ENCODE measurements at regions not wholly inside any gene's neighbourhood (a gene's known extent, or its start where the extent isn't known, plus 50 kb on each side); places are given as distances from the start of the nearest gene placed in this dataset.

DNA sequence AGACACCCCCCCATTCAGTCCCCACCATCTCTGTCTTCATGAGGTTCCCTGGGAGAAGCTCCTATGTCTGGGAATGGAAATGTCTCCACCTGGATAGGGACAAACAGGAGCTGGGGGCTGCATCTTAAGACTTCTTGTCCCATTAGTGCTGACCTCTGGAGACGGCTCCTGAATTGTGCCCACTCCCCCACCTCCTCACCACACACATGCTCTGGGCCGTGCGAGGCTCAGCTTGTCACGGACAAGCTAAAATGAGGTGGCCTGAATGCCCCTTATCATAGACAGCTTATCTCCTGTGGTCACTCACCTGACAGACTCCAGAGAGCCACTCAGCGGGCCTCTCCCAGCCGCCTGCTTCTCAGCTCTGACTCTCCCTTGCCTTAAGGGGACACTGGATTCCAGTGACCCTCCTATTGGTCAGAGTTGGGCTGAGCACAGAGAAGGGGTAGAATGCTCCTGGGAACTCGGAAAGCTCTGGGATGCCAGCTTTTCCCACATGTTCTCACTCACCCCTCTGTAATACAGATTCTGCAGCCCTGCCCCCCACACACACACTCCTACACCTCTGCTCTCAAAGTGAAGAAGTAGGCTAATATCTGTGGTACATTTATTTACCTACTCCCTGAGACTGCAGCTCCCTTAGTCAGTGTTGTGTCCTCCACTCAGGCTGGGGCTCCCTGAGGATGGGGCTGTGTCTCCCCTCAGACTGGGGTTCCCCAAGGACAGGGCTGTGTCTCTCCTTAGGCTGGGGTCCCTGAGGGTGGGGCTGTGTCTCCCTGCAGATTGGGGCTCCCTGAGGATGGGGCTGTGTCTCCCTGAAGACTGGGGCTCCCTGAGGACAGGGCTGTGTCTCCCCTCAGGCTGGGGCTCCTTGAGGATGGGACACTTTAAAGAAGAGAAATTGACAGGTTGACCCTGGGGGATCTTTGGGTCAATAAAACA is 167.5 kb downstream of the VEGFA start (continued):
- TF ChIP-seq ZNF277 (CRISPR knock-in tag; IDR thresholded peaks at IDR 0.05; ENCODE audit: borderline replicate concordance) = no peak
- TF ChIP-seq JUND (IDR thresholded peaks at IDR 0.05; ENCODE audit: borderline replicate concordance, low read depth, low read length) = peak; percentile 82
- peak; percentile 80; the same call in 2 of the 3 replicates for TF ChIP-seq JUND (tag; IDR thresholded peaks at IDR 0.05; ENCODE audit: borderline replicate concordance, low read depth, low read length)
- no peak for TF ChIP-seq MAFF (IDR thresholded peaks at IDR 0.05; ENCODE audit: low read length)
- TF ChIP-seq TRIM24 (IDR thresholded peaks at IDR 0.05) = peak in 1 of 2 experiments; percentile 21; a peak in 1 of 4 replicates
- TF ChIP-seq SP1 (CRISPR knock-in tag; IDR thresholded peaks at IDR 0.05) = 0 out of 2 replicates have a peak, but pooled peaks have one; percentile 52
- no peak for TF ChIP-seq KAT8 (IDR thresholded peaks at IDR 0.05; ENCODE audit: low read depth)
- TF ChIP-seq LCOR (CRISPR knock-in tag; IDR thresholded peaks at IDR 0.05) = no peak
- TF ChIP-seq, protein P1, sequence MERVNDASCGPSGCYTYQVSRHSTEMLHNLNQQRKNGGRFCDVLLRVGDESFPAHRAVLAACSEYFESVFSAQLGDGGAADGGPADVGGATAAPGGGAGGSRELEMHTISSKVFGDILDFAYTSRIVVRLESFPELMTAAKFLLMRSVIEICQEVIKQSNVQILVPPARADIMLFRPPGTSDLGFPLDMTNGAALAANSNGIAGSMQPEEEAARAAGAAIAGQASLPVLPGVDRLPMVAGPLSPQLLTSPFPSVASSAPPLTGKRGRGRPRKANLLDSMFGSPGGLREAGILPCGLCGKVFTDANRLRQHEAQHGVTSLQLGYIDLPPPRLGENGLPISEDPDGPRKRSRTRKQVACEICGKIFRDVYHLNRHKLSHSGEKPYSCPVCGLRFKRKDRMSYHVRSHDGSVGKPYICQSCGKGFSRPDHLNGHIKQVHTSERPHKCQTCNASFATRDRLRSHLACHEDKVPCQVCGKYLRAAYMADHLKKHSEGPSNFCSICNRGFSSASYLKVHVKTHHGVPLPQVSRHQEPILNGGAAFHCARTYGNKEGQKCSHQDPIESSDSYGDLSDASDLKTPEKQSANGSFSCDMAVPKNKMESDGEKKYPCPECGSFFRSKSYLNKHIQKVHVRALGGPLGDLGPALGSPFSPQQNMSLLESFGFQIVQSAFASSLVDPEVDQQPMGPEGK (CRISPR knock-in tag; IDR thresholded peaks at IDR 0.05; ENCODE audit: borderline replicate concordance) = no peak
- TF ChIP-seq CUX1 (CRISPR knock-in tag; IDR thresholded peaks at IDR 0.05) = no peak
- TF ChIP-seq, protein P2, sequence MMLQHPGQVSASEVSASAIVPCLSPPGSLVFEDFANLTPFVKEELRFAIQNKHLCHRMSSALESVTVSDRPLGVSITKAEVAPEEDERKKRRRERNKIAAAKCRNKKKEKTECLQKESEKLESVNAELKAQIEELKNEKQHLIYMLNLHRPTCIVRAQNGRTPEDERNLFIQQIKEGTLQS (IDR thresholded peaks at IDR 0.05) = 0 out of 2 replicates have a peak, but pooled peaks have one; percentile 22
- TF ChIP-seq, protein P2 (CRISPR knock-in tag; conservative IDR thresholded peaks at IDR 0.05) = no peak
- no peak for TF ChIP-seq ZNF174 (CRISPR knock-in tag; IDR thresholded peaks at IDR 0.05)
- 0 out of 3 replicates have a peak, but pooled peaks of 1 of the 2 experiments have one; percentile 19 for TF ChIP-seq CBX3 (IDR thresholded peaks at IDR 0.05; ENCODE audit: borderline replicate concordance in 1 of 2, low read length in 2 of 2)
- no peak for TF ChIP-seq MEF2A (IDR thresholded peaks at IDR 0.05; ENCODE audit: control insufficient read depth, low read depth, low read length)
- TF ChIP-seq KLF13 (tag; IDR thresholded peaks at IDR 0.05; ENCODE audit: borderline replicate concordance, low read depth) = no peak
- no peak for TF ChIP-seq MAFK (IDR thresholded peaks at IDR 0.05; ENCODE audit: low read length)
- peak; percentile 90; the same call in 1 of the 2 replicates for TF ChIP-seq ZNF583 (CRISPR knock-in tag; IDR thresholded peaks at IDR 0.05)

Data from K562 (cell line).